Stimulated activated CD8-positive, alpha-beta memory T cell treated with anti-CD3 and anti-CD28 coated beads, Interleukin-4, amount 100 ng/mL, for 4 hours (primary cell): ENCODE measurements at regions not wholly inside any gene's neighbourhood (a gene's known extent, or its start where the extent isn't known, plus 50 kb on each side); places are given as distances from the start of the nearest gene placed in this dataset.
"Not testable (repeated sequence)": the region's sequence is repeated elsewhere in the genome, so short reads cannot be mapped to it uniquely, and the experiment has no call there.

Experiments
- DNase-seq, 2 donors: peaks; one replicate each; pipeline ENCODE4 v3.0.0-alpha.2; 2020; ENCODE audit warnings: low read depth in 2 of 2, low spot score in 1 of 2

DNA sequence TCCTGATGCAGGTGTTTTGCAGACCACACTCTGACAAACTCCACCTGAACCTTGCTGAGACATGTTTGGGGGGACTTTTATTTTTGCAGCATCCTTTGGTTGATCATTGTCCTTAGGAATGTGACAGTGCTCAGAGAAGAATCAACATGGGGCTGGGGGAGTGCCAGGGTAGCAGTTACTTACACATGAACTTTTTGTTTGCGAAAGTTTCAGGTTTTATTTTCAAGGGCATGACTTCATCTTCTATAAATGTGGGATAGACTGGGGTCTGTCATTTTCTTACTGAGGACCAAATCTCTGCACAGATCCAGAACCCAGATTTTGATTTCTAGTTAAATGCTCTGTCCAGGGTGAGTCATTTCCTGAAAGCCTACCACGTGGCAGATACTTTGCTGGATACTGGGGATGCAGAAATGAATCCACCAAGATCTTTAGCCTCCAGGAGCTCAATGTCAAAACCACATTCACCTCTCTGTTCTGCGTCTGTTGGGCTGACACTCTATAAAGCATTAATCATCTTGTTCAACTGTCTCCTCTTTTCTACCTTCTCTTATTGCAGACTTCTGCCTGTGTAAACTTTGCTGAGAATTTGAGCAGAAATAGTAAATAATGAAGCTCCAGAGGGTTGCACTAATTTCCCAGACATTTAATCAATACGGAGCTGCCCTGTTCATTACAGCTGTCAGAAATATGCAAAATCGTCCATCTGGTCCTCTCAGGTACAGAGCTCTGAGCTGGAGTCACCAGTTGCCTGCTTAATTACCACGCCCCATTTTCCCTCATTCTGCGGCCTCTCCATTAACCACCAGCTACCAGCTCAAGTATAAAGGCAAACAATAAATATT, 387.9 kb downstream of the MIAT start:
- DNase-seq = no peak

DNA sequence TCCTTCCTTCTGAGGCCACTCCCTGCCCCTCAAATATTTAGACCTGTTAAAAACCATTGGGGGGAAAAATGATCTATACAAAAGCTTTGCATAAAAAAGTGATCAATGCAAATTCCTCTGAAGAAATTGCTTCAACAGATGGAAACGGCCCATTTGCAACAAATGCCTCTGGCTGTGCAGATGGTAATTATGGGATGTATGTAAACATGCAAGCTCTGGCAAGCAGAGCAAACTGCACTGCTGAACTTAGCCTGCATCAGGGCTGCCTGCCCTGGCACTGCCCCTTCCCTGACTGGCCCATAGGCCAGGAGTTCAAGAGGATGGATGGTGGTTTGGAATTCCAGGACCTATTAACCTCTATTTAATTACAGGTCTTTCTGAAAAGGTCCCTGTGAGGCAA, 388.7 kb downstream of the MIAT start:
- no peak for DNase-seq

- no peak for DNase-seq
Observed at GRCh38 chr22:27046603-27047002, 389.2 kb downstream of the MIAT start.

DNA sequence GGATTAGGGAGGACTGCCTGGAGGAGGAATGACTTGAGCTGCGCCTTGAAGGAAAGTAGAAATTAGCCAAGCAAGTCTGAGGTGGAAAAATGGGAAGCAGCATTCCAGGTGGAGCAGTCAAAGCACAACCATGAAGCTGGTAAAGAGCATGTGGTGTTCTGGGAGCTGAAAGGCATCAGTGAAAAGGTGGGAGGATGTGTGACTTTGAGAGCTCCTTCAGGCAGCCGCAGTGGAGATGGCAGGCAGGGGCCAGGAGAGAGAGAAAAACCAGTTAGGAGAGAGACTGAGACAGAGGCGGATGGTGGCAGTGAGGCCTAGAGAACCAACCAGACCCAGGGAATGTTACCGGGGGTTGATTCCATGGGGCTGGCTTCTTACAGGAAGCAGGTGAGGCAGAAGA, 393.4 kb downstream of the MIAT start:
- DNase-seq = no peak

- DNase-seq = no peak
Observed at GRCh38 chr22:27051407-27051806, 394.0 kb downstream of the MIAT start.

- DNase-seq = no peak
Observed at GRCh38 chr22:27057717-27058116, 400.3 kb downstream of the MIAT start.

DNA sequence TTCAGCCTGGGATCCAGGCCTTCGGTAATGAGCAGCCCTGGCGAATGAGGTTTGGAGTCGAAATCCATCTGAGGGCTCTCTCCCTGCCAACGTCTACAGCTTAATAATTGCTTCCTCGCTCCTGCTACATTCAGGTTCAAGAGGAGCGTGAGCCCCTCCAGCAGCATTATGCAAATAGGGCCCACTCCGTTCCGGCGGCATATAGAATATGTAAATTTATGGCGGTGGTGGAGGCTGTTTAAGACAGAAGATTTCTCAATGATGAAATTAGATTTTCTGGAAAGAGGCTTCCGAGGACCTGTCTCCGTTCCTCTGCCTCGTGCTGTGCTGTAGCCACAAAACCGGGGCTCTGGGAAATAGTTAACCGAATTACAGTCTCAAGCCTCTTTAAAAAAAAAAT, 402.8 kb downstream of the MIAT start:
- no peak for DNase-seq

GRCh38 chr22:27062910-27063309, 405.5 kb downstream of the MIAT start:
- no peak for DNase-seq

- DNase-seq = no peak
Observed at GRCh38 chr22:27063406-27063805, 406.0 kb downstream of the MIAT start.

DNA sequence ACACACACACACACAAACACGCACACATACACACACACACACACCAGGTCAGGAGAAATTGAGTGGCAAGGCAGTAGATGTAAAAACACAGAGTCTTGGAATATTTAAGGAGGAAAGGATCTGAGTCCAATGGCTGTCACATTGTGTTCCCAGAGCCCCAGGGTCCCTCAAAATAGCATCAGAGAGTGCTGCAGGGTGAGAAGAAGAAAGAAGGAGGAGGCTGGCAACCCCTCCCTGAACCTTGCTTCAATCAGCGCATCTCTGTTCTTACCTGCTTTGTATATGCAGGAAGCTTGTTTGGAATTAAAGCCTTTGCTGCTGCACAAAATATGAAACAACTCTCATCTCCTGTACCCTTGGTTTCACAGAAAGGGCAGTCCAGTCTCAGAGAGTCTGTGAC, 406.5 kb downstream of the MIAT start:
- no peak for DNase-seq

GRCh38 chr22:27064386-27064785, 407.0 kb downstream of the MIAT start:
- no peak for DNase-seq

DNA sequence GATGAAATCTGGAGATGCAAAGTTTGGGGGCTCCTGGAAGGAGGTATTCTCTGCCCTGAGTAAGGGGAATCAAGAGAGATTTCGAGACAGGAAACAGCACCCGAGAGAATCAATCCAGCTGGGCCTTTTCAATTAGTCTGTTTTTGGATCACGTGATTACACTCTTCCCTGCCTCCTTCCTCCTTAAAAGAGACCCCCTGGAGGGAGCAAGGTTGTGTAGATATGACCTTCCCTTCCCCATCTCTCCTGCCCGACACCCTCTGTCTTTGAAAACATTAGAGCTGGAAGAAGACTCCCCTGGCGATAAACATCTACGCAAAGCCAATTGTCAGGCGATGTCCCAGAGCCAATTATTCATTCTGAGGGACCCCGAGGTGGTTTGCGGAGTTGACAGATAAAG, 407.9 kb downstream of the MIAT start:
- no peak for DNase-seq

DNA sequence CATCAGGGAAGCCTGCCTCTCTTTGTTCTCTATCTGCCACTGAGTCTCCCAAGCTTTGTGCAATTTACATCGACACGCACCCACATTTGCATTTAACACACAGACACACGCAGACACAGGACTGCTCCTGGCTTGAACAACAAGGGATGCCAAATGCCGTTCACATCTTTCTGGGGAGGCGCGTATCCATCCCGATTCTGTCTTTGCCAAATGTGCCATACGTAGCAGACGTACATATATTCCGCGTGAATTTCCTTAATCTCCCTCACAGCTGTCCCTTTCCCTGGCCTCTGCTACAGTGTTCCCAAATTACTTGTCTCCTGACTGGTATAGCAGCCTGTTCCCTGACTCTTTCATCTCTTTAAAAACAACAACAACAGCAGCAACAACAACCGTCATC, 409.5 kb downstream of the MIAT start:
- no peak for DNase-seq

GRCh38 chr22:27068121-27068520, 410.7 kb downstream of the MIAT start:
- DNase-seq = no peak

- DNase-seq = no peak
Observed at GRCh38 chr22:27070594-27070993, 413.2 kb downstream of the MIAT start.

GRCh38 chr22:27073601-27074425, 416.4 kb downstream of the MIAT start:
- no peak for DNase-seq

- DNase-seq = no peak
Observed at GRCh38 chr22:27075028-27075678, 417.8 kb downstream of the MIAT start.

DNA sequence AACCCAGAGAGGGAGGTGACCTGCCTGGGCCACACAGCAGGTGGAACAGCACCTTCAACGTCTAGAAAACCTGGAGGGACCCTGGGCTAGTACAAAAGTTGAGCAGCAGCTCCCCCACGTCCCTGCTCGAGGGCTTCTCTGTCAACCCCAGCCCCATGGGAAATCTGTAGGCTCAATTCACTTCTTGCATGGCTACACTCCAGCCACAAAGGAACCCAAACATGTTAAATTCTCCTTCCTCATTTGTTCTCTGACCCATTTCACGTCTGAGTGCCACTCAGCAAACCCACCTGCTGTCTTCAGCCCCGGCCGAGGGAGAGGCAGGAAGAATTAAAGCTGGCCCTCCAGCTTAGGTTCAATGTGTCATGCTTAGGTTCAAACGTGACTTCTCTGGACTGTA, 418.5 kb downstream of the MIAT start:
- no peak for DNase-seq

DNA sequence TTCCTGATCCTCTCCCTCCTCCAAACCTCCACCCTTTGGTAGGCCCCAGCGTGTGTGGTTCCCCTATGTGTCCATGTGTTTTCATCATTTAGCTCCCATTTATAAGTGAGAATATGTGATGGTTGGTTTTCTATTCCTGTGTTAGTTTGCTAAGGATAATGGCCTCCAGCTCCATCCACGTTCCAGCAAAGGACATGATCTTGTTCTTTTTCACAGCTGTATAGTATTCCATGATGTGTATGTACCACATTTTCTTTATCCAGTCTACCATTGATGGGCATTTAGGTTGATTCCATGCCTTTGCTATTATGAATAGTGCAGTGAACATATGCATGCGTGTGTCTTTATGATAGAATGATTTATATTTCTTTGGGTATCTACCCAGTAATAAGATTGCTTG, 420.7 kb downstream of the MIAT start:
- not testable (repeated sequence) for DNase-seq

DNA sequence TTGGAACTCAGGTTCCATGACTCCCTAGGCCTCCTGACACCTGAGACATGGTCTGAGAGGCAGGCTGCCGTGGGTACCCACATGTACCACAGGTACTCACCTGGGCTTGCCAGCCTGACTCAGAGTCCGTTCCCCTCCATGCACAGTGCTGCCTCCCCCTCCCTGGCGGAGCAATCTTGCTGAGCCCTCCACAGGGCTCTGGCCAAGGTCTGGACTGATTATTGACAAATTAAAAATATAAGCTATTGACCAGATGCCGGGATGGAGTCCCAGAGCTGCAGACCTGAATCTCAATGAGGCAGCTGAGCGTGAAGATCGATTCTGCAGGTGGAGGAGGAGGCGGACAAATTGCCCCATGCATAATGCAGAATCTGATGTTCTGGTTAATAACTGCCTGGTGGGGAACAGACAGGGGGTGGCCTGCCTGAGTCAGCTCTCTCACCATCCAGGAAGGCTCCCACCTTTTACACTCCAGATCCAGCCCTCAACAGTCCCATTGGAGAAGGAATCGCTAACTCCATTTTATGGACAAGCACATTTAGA, 422.7 kb downstream of the MIAT start:
- no peak for DNase-seq

DNA sequence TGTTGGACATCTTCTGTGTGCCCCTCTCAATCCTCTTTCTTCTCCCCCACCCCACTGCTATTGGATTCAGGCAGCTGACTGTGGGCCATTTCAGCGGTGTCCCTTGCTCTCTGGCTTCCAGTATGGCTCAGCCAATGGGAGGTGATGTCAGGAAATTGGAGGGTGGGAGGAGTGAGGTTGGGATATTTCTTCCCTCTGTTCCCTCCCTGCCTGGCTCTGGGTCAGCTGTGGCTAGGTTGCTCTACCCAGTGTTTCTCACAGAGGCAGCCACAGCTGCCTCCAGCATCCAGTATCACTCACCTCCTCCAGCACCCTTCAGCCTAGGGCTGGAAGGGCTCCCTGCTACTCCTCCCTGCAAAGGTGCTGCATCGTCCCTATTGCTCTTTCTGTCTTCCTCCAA, 423.5 kb downstream of the MIAT start:
- DNase-seq = no peak

- no peak for DNase-seq
Observed at GRCh38 chr22:27083610-27084009, 426.2 kb downstream of the MIAT start.
